Natural killer cell (primary cell): ENCODE measurements at regions not wholly inside any gene's neighbourhood (a gene's known extent, or its start where the extent isn't known, plus 50 kb on each side); places are given as distances from the start of the nearest gene placed in this dataset.

Experiments used
- ATAC-seq, 3 donors: fragments of 150-1000 bp in 2 of 3; fragments of 200-7000 bp in 1 of 3; cut with Tn5 transposase; 1 replicate in 1 of 3; 2 replicates in 2 of 3; pipeline ENCODE4 v1.10.0; 2021; ENCODE audit warnings: mild to moderate bottlenecking in 2 of 3, moderate library complexity in 2 of 3
- DNase-seq, 2 donors: peaks; one replicate each; pipeline versions ENCODE4 v3.0.0 to v3.0.0-alpha.2; 2013 to 2021; ENCODE audit warnings: mixed read lengths in 1 of 2
- H3K27ac ChIP-seq: one replicate; pipeline ENCODE4 v1.5.1; 2013; ENCODE audit warnings: mild to moderate bottlenecking, low read length
- H3K27me3 ChIP-seq: one replicate; pipeline ENCODE4 v1.6.1; 2013; ENCODE audit warnings: low read length; ENCODE audit not compliant: control insufficient read depth, insufficient read depth
- H3K36me3 ChIP-seq: one replicate; pipeline ENCODE4 v1.6.1; 2013; ENCODE audit warnings: low read length; ENCODE audit not compliant: control insufficient read depth, insufficient read depth
- H3K4me1 ChIP-seq: one replicate; pipeline ENCODE4 v1.6.1; 2013; ENCODE audit warnings: low read length; ENCODE audit not compliant: control insufficient read depth, insufficient read depth
- H3K4me3 ChIP-seq: one replicate; pipeline ENCODE4 v1.5.1; 2013; ENCODE audit warnings: low read length
- H3K9me3 ChIP-seq: one replicate; pipeline ENCODE4 v1.6.1; 2013; ENCODE audit warnings: low read length; ENCODE audit not compliant: control insufficient read depth, insufficient read depth
- H3K27ac Mint-ChIP-seq, 2 donors: one replicate each; pipeline ENCODE4 v1.8.0; 2022; ENCODE audit warnings: mild to moderate bottlenecking in 2 of 2, mixed read lengths in 2 of 2, moderate library complexity in 1 of 2
- H3K27me3 Mint-ChIP-seq, 2 donors: one replicate each; pipeline ENCODE4 v1.8.0; 2022; ENCODE audit warnings: low read depth in 2 of 2, mixed read lengths in 2 of 2
- H3K36me3 Mint-ChIP-seq: one replicate; pipeline ENCODE4 v1.8.0; 2022; ENCODE audit warnings: mixed read lengths
- H3K4me1 Mint-ChIP-seq, 2 donors: one replicate each; pipeline ENCODE4 v1.8.0; 2022; ENCODE audit warnings: mixed read lengths in 2 of 2
- H3K4me3 Mint-ChIP-seq: one replicate; pipeline ENCODE4 v1.8.0; 2022; ENCODE audit warnings: mild to moderate bottlenecking, moderate library complexity, mixed read lengths
- H3K9me3 Mint-ChIP-seq, 2 donors: one replicate each; pipeline ENCODE4 v1.8.0; 2022; ENCODE audit warnings: mixed read lengths in 2 of 2
- WGBS: methylation state at CpG from one replicate; pipeline ENCODE4 v1.1.7; 2013; ENCODE audit warnings: missing lambda C conversion rate; ENCODE audit not compliant: insufficient coverage; 5-methylcytosine and 5-hydroxymethylcytosine counted together
- intact Hi-C: fragments of 100-400 bp; cut with micrococcal nuclease; formaldehyde crosslinking; loops from one replicate; pipeline ENCODE4 v1.14.2; 2022
- TF ChIP-seq, protein P1 (sequence below): fragments of 200-600 bp; IDR thresholded peaks from one replicate; pipeline ENCODE4 v1.8.0; 2022; ENCODE audit warnings: antibody characterized with exemption

DNA sequence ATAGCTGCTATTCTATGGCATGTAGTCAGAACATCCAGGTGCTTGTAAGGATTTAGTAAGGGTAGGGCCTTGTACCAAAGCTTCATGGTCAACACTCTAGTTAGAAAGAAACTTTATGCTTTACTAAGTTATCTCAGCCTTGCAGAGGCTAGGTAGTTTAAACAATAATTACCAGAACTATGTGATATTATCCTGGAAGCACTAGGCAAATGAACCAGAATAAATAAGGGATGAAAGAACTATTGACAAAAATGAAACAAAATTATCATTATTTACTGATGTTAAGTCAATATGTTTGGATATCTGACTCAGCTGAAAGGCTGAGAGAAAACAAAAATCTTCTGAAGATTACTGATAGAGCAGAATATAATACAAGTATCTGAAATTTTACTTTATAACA lies 1089.1 kb upstream of the RAG2 start:
- Mint-ChIP-seq H3K27me3 (no peaks in the 10 kb centered on the region), H3K27ac (no peak overlapping the region), H3K36me3 (no peaks in the 10 kb centered on the region), H3K9me3 (no peaks in the 10 kb centered on the region), H3K4me3 (no peak overlapping the region), H3K4me1 (peaks cover 0 to under 1% of the 10 kb centered on the region in 2 donors)
- Histone ChIP-seq H3K4me1 (no peaks in the 10 kb centered on the region), H3K36me3 (no peaks in the 10 kb centered on the region), H3K27me3 (no peaks in the 10 kb centered on the region), H3K4me3 (no peak overlapping the region), H3K27ac (no peak overlapping the region), H3K9me3 (no peaks in the 10 kb centered on the region)
- intact Hi-C loops: no loop called here
- TF ChIP-seq, protein P1, sequence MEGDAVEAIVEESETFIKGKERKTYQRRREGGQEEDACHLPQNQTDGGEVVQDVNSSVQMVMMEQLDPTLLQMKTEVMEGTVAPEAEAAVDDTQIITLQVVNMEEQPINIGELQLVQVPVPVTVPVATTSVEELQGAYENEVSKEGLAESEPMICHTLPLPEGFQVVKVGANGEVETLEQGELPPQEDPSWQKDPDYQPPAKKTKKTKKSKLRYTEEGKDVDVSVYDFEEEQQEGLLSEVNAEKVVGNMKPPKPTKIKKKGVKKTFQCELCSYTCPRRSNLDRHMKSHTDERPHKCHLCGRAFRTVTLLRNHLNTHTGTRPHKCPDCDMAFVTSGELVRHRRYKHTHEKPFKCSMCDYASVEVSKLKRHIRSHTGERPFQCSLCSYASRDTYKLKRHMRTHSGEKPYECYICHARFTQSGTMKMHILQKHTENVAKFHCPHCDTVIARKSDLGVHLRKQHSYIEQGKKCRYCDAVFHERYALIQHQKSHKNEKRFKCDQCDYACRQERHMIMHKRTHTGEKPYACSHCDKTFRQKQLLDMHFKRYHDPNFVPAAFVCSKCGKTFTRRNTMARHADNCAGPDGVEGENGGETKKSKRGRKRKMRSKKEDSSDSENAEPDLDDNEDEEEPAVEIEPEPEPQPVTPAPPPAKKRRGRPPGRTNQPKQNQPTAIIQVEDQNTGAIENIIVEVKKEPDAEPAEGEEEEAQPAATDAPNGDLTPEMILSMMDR: no peak
- DNase-seq: no peak
- ATAC-seq: no peak

GRCh38 chr11:37671321-37671720 lies 1073.3 kb upstream of the RAG2 start:
- no peak for ATAC-seq
- Mint-ChIP-seq H3K4me1 (no peaks in the 10 kb centered on the region), H3K4me3 (no peak overlapping the region), H3K36me3 (no peaks in the 10 kb centered on the region), H3K27ac (no peak overlapping the region), H3K27me3 (no peaks in the 10 kb centered on the region), H3K9me3 (peaks cover 0 to 2% of the 10 kb centered on the region in 2 donors)
- Histone ChIP-seq H3K4me1 (no peaks in the 10 kb centered on the region), H3K27me3 (no peaks in the 10 kb centered on the region), H3K4me3 (no peak overlapping the region), H3K9me3 (no peaks in the 10 kb centered on the region), H3K27ac (no peak overlapping the region), H3K36me3 (no peaks in the 10 kb centered on the region)
- no peak for DNase-seq
- TF ChIP-seq, protein P1: no peak
- intact Hi-C loops: no loop called here

DNA sequence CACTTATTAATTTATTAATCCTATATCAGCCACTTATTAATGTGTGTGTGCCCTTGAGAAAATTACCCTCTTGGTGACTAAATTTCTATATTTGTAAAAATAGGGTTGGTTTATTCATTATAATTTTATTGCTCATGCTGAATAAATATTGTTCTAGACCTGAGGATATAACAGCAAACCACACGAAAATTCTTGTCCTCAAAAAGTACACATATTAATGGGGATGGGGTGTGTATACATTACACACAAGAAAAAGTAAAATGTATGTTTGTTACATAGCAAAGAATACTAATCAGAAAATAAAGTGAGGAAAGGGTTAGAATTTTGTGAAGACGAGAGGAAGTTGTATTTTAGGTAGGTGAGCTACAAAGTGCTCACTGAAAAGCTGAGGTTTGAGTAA lies 1068.9 kb upstream of the RAG2 start:
- Mint-ChIP-seq H3K27ac (no peak overlapping the region), H3K4me1 (peaks cover 0 to 6% of the 10 kb centered on the region in 2 donors), H3K36me3 (no peaks in the 10 kb centered on the region), H3K27me3 (no peaks in the 10 kb centered on the region), H3K9me3 (peaks cover 0 to 2% of the 10 kb centered on the region in 2 donors), H3K4me3 (no peak overlapping the region)
- DNase-seq (no peak), ATAC-seq (no peak)
- Histone ChIP-seq H3K4me1 (no peaks in the 10 kb centered on the region), H3K36me3 (no peaks in the 10 kb centered on the region), H3K27me3 (no peaks in the 10 kb centered on the region), H3K4me3 (no peak overlapping the region), H3K9me3 (no peaks in the 10 kb centered on the region), H3K27ac (no peak overlapping the region)
- TF ChIP-seq, protein P1: no peak
- intact Hi-C loops: no loop called here
- 76% methylated on average over 1 of the region's 2 CpGs for WGBS

- Mint-ChIP-seq H3K36me3 (peaks cover 6% of the 10 kb centered on the region), H3K27ac (no peak overlapping the region), H3K9me3 (no peaks in the 10 kb centered on the region), H3K27me3 (no peaks in the 10 kb centered on the region), H3K4me1 (no peaks in the 10 kb centered on the region), H3K4me3 (no peak overlapping the region)
- H3K9me3 ChIP-seq: peaks cover 2% of the 10 kb centered on the region
- ATAC-seq: no peak
- no peak overlapping the region for H3K4me3 ChIP-seq
- no peaks in the 10 kb centered on the region for H3K36me3 ChIP-seq
- TF ChIP-seq, protein P1: no peak
- no peak for DNase-seq
- H3K27me3 ChIP-seq: no peaks in the 10 kb centered on the region
- intact Hi-C loops: no loop called here
- H3K27ac ChIP-seq: no peak overlapping the region
- H3K4me1 ChIP-seq: no peaks in the 10 kb centered on the region
- no CpG with 5 or more reads among the region's 1 CpG for WGBS
Measured at GRCh38 chr11:37657645-37658044, 1059.6 kb upstream of the RAG2 start.
